HG03342 (cell line): ENCODE measurements at regions not wholly inside any gene's neighbourhood (a gene's known extent, or its start where the extent isn't known, plus 50 kb on each side); places are given as distances from the start of the nearest gene placed in this dataset.

Experiments used
- ATAC-seq: cut with Tn5 transposase; IDR thresholded peaks from one replicate; pipeline ENCODE4 v1.9.1; 2021; ENCODE audit warnings: mild to moderate bottlenecking, moderate library complexity; ENCODE audit not compliant: unreplicated experiment

GRCh38 chr2:226142463-226142862 is 657.2 kb downstream of the IRS1 start:
- no peak for ATAC-seq

GRCh38 chr2:226140594-226140993 is 659.0 kb downstream of the IRS1 start:
- no peak for ATAC-seq

GRCh38 chr2:226139759-226140158 is 659.9 kb downstream of the IRS1 start:
- ATAC-seq, result no peak

- ATAC-seq, result peak; percentile 69
Observed at GRCh38 chr2:226137201-226137811, 662.3 kb downstream of the IRS1 start.

- peak; percentile 58 for ATAC-seq
Observed at GRCh38 chr2:226136739-226137138, 662.9 kb downstream of the IRS1 start.

GRCh38 chr2:226135861-226136548 is 663.6 kb downstream of the IRS1 start:
- no peak for ATAC-seq

- no peak for ATAC-seq
Observed at GRCh38 chr2:226132323-226133215, 667.1 kb downstream of the IRS1 start.

- ATAC-seq, result no peak
Observed at GRCh38 chr2:226131299-226131784, 668.3 kb downstream of the IRS1 start.

- ATAC-seq, result no peak
Observed at GRCh38 chr2:226130192-226130591, 669.4 kb downstream of the IRS1 start.

GRCh38 chr2:226127682-226128081 is 671.9 kb downstream of the IRS1 start:
- no peak for ATAC-seq

GRCh38 chr2:226126104-226126503 is 673.5 kb downstream of the IRS1 start:
- ATAC-seq, result no peak

- ATAC-seq, result no peak
Observed at GRCh38 chr2:226125176-226125883, 674.3 kb downstream of the IRS1 start.

- ATAC-seq, result no peak
Observed at GRCh38 chr2:226124548-226125011, 675.0 kb downstream of the IRS1 start.

- ATAC-seq, result no peak
Observed at GRCh38 chr2:226123300-226123699, 676.3 kb downstream of the IRS1 start.

- ATAC-seq, result no peak
Observed at GRCh38 chr2:226122041-226122440, 677.6 kb downstream of the IRS1 start.

- no peak for ATAC-seq
Observed at GRCh38 chr2:226121046-226121738, 678.4 kb downstream of the IRS1 start.

GRCh38 chr2:226118471-226119429 is 680.9 kb downstream of the IRS1 start:
- ATAC-seq, result no peak

GRCh38 chr2:226117510-226118065 is 682.0 kb downstream of the IRS1 start:
- no peak for ATAC-seq

GRCh38 chr2:226116346-226116745 is 683.3 kb downstream of the IRS1 start:
- ATAC-seq, result no peak
